ENCODE measurements at regions not wholly inside any gene's neighbourhood (a gene's known extent, or its start where the extent isn't known, plus 50 kb on each side); places are given as distances from the start of the nearest gene placed in this dataset.

GRCh38 chr2:120892271-120892966, 156.8 kb downstream of the GLI2 start (continued):
- TF ChIP-seq POLR2AphosphoS5 (IDR thresholded peaks at IDR 0.05; ENCODE audit: low read length), result no peak
- TF ChIP-seq EP300 (IDR thresholded peaks at IDR 0.05; ENCODE audit: borderline replicate concordance in 1 of 2, control insufficient read depth in 1 of 2, low read depth in 2 of 2, low read length in 2 of 2), result no peak
- TF ChIP-seq ZZZ3 (IDR thresholded peaks at IDR 0.05; ENCODE audit: control insufficient read depth, insufficient read length, low read depth), result no peak
- TF ChIP-seq NR2F1 (conservative IDR thresholded peaks at IDR 0.05), result no peak

- no TSS peak for BruUV-seq (replicated peaks)
- no peaks in the 10 kb centered on the region for H4K20me1 ChIP-seq (ENCODE audit: control insufficient read depth, insufficient read depth)
- no peaks in the 10 kb centered on the region for H3K4me1 ChIP-seq (ENCODE audit: control insufficient read depth, insufficient read depth, low read length)
- H3K9me3 ChIP-seq (replicated peaks; ENCODE audit: control insufficient read depth, insufficient read depth, low read length), result no peaks in the 10 kb centered on the region
- DNase-seq (ENCODE audit: low read depth, low spot score) (no peak), ATAC-seq (no peak), FAIRE-seq (no peak)
- no peak overlapping the region for H3K4me3 ChIP-seq
- no peak overlapping the region for H3K4me2 ChIP-seq (ENCODE audit: control insufficient read depth, insufficient read depth)
- RAD21 ChIA-PET (ENCODE audit: unreplicated experiment), result no interaction called here
- CTCF ChIA-PET, result no interaction called here
- no peak overlapping the region for H3K27ac ChIP-seq (ENCODE audit: control insufficient read depth, insufficient read depth)
- no peaks in the 10 kb centered on the region for H3K36me3 ChIP-seq (ENCODE audit: control insufficient read depth in 2 of 2, insufficient read depth in 2 of 2, low read length in 1 of 2)
- no peaks in the 10 kb centered on the region for H3K79me2 ChIP-seq (ENCODE audit: control insufficient read depth, insufficient read depth, low read length)
- POLR2A ChIA-PET, result no interaction called here
- TF ChIP-seq IRF3 (IDR thresholded peaks at IDR 0.05), result no peak
- no peak for TF ChIP-seq HDGF (IDR thresholded peaks at IDR 0.05)
- no peak for TF ChIP-seq RCOR1 (conservative IDR thresholded peaks at IDR 0.05; ENCODE audit: low read depth, low read length)
- TF ChIP-seq CBX3 (IDR thresholded peaks at IDR 0.05; ENCODE audit: borderline replicate concordance, low read depth), result no peak
- TF ChIP-seq NRF1 (conservative IDR thresholded peaks at IDR 0.05; ENCODE audit: low read depth, low read length), result no peak
- no peak for TF ChIP-seq SP1 (IDR thresholded peaks at IDR 0.05; ENCODE audit: low read depth, low read length)
- no peak for TF ChIP-seq PML (IDR thresholded peaks at IDR 0.05; ENCODE audit: low read length)
- TF ChIP-seq GATAD2B (conservative IDR thresholded peaks at IDR 0.05; ENCODE audit: low read depth), result no peak
- TF ChIP-seq ZNF24 (IDR thresholded peaks at IDR 0.05), result no peak
- no peak for TF ChIP-seq MTA3 (IDR thresholded peaks at IDR 0.05; ENCODE audit: borderline replicate concordance, low read length)
- TF ChIP-seq BCLAF1 (IDR thresholded peaks at IDR 0.05), result no peak
- no peak for TF ChIP-seq ZBTB33 (IDR thresholded peaks at IDR 0.05)
- TF ChIP-seq NFXL1 (IDR thresholded peaks at IDR 0.05; ENCODE audit: borderline replicate concordance), result no peak
- peaks cover 1 to 3% of the 10 kb centered on the region in 2 experiments; a peak in 2 of 4 replicates for H3K27me3 ChIP-seq (replicated peaks in 1 of 2; ENCODE audit: control insufficient read depth in 2 of 2, insufficient read depth in 2 of 2, low read length in 1 of 2)
- in situ Hi-C loops (cut with MboI), result no loop called here
- no peak overlapping the region for H3K9ac ChIP-seq (ENCODE audit: control insufficient read depth, insufficient read depth, low read length)
- WGBS (ENCODE audit: insufficient coverage, insufficient replicate concordance, low lambda C conversion rate, missing lambda C conversion rate), result 9% methylated on average over 11 of the region's 11 CpGs
- intact Hi-C loops (cut with micrococcal nuclease; ENCODE audit: unreplicated experiment), result no loop called here
- no peak overlapping the region for H2AFZ ChIP-seq (ENCODE audit: control insufficient read depth, low read depth, low read length)
- SMC1A ChIA-PET (ENCODE audit: uncharacterized antibody, unreplicated experiment), result no interaction called here
These were observed 157.4 kb downstream of the GLI2 start for GRCh38 chr2:120892967-120893667.
